Suprapubic skin (tissue), 4 donors: ENCODE measurements at regions not wholly inside any gene's neighbourhood (a gene's known extent, or its start where the extent isn't known, plus 50 kb on each side); places are given as distances from the start of the nearest gene placed in this dataset.

Source experiments
- DNase-seq, 2 donors: peaks; one replicate each; pipeline ENCODE4 v3.0.0-alpha.2; 2019; ENCODE audit warnings: low spot score in 2 of 2
- H3K27ac ChIP-seq: fragments of 200-600 bp; sonication (generic); one replicate; pipeline ENCODE4 v1.5.1; 2019
- H3K27me3 ChIP-seq: fragments of 200-600 bp; sonication (generic); one replicate; pipeline ENCODE4 v1.5.1; 2019
- H3K36me3 ChIP-seq: fragments of 200-600 bp; sonication (generic); one replicate; pipeline ENCODE4 v1.5.1; 2019
- H3K4me1 ChIP-seq: fragments of 200-600 bp; sonication (generic); one replicate; pipeline ENCODE4 v1.5.1; 2019
- H3K4me3 ChIP-seq: fragments of 200-600 bp; sonication (generic); one replicate; pipeline ENCODE4 v1.5.1; 2019; ENCODE audit warnings: mild to moderate bottlenecking
- H3K9me3 ChIP-seq: fragments of 200-600 bp; sonication (generic); one replicate; pipeline ENCODE4 v1.5.1; 2019
- EP300 ChIP-seq: sonication (generic); formaldehyde crosslinking; IDR thresholded peaks from one replicate; pipeline ENCODE4 v1.6.1; 2017; ENCODE audit warnings: antibody characterized with exemption
- POLR2A ChIP-seq, 2 donors: fragments of 450-650 bp; IDR thresholded peaks; one replicate each; pipeline ENCODE4 v1.6.1; 2017; ENCODE audit warnings: antibody characterized with exemption in 2 of 2, mild to moderate bottlenecking in 2 of 2, moderate library complexity in 2 of 2
- POLR2AphosphoS5 ChIP-seq, 3 donors: sonication (generic); formaldehyde crosslinking; IDR thresholded peaks; one replicate each; pipeline ENCODE4 v1.6.1; 2017; ENCODE audit warnings: antibody characterized with exemption in 3 of 3
- WGBS: methylation state at CpG from one replicate; pipeline ENCODE4 v1.1.5; 2018; 5-methylcytosine and 5-hydroxymethylcytosine counted together
- TF ChIP-seq, protein P1 (sequence below), 2 donors: fragments of 200-600 bp in 1 of 2; fragments of 450-650 bp in 1 of 2; sonication (generic) in 1 of 2; IDR thresholded peaks; one replicate each; pipeline ENCODE4 v1.5.1; 2016 to 2019; ENCODE audit warnings: antibody characterized with exemption in 2 of 2, mild to moderate bottlenecking in 1 of 2, moderate library complexity in 1 of 2

DNA sequence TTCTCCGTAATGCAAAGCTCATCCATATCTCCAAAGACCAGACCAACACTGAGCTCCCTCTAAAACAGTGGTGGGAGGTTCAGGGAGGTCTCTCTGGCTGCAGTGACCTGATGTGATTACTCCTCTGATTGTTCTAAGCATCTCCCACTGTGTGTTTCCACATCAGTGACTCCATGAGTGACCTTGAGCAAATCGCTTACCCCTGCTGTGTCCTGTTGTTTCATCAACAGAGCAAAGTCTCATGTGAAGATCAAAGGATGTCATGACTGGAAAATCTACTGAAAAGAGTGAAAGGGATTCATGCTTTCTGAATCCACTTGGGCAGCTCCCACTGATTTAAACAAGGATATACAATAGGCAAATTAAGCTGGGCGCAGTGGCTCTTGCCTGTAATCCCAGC lies 352.9 kb downstream of the TMEM114 start:
- no peaks in the 10 kb centered on the region for H3K4me1 ChIP-seq
- no peak for DNase-seq
- no peak for TF ChIP-seq EP300
- H3K27ac ChIP-seq, result no peak overlapping the region
- no peaks in the 10 kb centered on the region for H3K36me3 ChIP-seq
- 93% methylated on average over 3 of the region's 3 CpGs for whole genome bisulfite sequencing
- H3K9me3 ChIP-seq, result no peaks in the 10 kb centered on the region
- no peaks in the 10 kb centered on the region for H3K27me3 ChIP-seq
- H3K4me3 ChIP-seq, result no peak overlapping the region

DNA sequence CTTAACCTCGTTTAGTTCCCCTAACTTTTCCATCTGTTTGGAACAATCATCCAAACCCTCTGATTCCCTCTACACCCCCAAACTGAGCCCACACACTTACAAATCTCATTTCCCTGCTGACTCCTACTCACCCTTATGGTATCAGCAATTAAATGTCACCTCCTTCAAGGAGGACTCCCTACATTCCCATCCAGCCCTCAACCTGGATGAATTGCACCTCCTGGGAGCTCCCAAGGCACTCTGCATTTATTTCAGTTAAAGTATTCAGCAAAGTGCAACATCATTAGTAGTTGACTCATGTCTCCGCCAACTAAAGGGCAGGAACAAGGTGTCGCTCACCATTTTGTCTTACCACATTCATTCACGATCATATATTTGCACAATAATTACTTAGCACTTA lies 353.5 kb downstream of the TMEM114 start:
- WGBS, result 85% methylated on average over 4 of the region's 4 CpGs

DNA sequence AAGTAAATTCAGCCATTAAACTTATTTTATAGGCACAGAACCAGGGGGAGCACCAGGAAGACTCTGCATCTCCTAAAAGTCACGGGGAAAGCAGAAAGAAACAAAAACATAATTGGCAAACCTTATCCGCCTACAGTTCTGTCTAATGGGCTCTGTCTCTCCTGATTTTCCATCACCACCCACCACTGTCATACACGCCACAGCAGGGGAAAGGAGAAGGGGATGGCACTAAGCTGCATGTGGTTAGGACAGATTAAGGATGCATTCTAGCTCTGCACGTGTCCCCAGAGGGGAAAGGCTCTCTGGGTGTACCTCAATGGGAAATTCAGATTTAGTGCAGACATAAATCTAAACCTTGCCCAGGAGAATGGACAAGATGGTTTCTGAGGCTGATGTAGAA lies 359.8 kb downstream of the TMEM114 start:
- Histone ChIP-seq H3K9me3 (no peaks in the 10 kb centered on the region), H3K4me1 (no peaks in the 10 kb centered on the region), H3K4me3 (no peak overlapping the region), H3K36me3 (no peaks in the 10 kb centered on the region), H3K27me3 (no peaks in the 10 kb centered on the region), H3K27ac (no peak overlapping the region)
- no peak for TF ChIP-seq POLR2AphosphoS5 (IDR thresholded peaks at IDR 0.05)
- TF ChIP-seq, protein P1, sequence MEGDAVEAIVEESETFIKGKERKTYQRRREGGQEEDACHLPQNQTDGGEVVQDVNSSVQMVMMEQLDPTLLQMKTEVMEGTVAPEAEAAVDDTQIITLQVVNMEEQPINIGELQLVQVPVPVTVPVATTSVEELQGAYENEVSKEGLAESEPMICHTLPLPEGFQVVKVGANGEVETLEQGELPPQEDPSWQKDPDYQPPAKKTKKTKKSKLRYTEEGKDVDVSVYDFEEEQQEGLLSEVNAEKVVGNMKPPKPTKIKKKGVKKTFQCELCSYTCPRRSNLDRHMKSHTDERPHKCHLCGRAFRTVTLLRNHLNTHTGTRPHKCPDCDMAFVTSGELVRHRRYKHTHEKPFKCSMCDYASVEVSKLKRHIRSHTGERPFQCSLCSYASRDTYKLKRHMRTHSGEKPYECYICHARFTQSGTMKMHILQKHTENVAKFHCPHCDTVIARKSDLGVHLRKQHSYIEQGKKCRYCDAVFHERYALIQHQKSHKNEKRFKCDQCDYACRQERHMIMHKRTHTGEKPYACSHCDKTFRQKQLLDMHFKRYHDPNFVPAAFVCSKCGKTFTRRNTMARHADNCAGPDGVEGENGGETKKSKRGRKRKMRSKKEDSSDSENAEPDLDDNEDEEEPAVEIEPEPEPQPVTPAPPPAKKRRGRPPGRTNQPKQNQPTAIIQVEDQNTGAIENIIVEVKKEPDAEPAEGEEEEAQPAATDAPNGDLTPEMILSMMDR (IDR thresholded peaks at IDR 0.05), result no peak
- no peak for TF ChIP-seq EP300
- TF ChIP-seq POLR2A (IDR thresholded peaks at IDR 0.05), result no peak
- 66% methylated on average over 4 of the region's 4 CpGs for WGBS
- DNase-seq, result no peak

More for the DNA sequence above, 353.5 kb downstream of the TMEM114 start:
- H3K27me3 ChIP-seq, result no peaks in the 10 kb centered on the region
- no peaks in the 10 kb centered on the region for H3K4me1 ChIP-seq
- no peak for DNase-seq
- no peaks in the 10 kb centered on the region for H3K9me3 ChIP-seq
- TF ChIP-seq, protein P1 (IDR thresholded peaks at IDR 0.05), result no peak
- TF ChIP-seq POLR2A (IDR thresholded peaks at IDR 0.05) (no peak), POLR2AphosphoS5 (IDR thresholded peaks at IDR 0.05) (no peak), EP300 (no peak)
- H3K36me3 ChIP-seq, result no peaks in the 10 kb centered on the region
- no peak overlapping the region for H3K27ac ChIP-seq
- H3K4me3 ChIP-seq, result no peak overlapping the region

DNA sequence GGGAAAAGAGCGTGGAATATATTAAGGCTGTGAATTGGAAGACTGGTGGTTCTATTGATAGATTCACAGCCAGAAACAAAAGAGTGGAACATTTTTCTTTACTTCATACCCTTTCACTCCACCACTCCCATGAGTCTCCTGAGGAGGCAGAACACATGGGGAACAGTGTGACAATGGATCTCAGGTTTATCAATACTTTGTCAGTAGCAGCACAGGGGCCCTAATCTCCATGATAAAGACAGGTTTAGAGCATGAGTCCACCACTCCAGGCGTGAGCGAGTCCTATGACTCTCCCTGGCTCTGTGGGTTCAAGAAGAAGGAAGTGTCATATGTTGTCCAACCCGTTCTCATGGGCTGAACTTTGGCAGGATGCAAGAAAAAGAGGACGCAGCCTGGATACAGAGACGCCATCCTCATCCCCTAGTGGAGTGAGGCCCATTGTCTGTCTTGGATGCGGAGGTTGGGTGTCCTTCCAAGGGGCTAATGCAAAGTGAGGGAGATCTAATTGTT lies 361.2 kb downstream of the TMEM114 start:
- no peak overlapping the region for H3K4me3 ChIP-seq
- H3K36me3 ChIP-seq, result no peaks in the 10 kb centered on the region
- no peaks in the 10 kb centered on the region for H3K9me3 ChIP-seq
- WGBS, result 82% methylated on average over 7 of the region's 7 CpGs
- H3K4me1 ChIP-seq, result no peaks in the 10 kb centered on the region
- TF ChIP-seq, protein P1 (IDR thresholded peaks at IDR 0.05), result no peak
- TF ChIP-seq EP300 (no peak), POLR2A (IDR thresholded peaks at IDR 0.05) (no peak), POLR2AphosphoS5 (IDR thresholded peaks at IDR 0.05) (no peak)
- DNase-seq, result no peak
- H3K27ac ChIP-seq, result no peak overlapping the region
- H3K27me3 ChIP-seq, result no peaks in the 10 kb centered on the region

DNA sequence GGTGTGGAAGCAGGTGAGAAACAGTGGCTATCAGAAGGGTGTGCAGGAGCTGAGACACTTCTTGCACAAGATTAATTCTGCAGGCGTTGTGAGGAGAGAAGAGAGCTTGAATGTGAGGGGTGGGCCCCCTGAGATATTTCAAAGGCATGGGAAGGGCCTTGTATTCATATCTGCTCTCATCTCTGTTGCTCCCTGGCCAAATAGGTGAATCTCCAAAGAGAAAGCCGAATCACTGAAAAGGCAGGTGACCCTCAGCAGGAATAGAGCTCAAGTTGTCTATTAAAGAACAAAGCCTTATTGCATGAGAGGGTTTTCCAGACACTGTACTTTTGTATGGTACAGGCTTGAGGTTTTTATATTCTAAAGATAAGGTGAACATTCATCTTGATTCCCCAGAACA lies 373.1 kb downstream of the TMEM114 start:
- no peak for DNase-seq
- Histone ChIP-seq H3K36me3 (no peaks in the 10 kb centered on the region), H3K9me3 (no peaks in the 10 kb centered on the region), H3K4me3 (no peak overlapping the region), H3K4me1 (no peaks in the 10 kb centered on the region), H3K27ac (no peak overlapping the region), H3K27me3 (no peaks in the 10 kb centered on the region)
- TF ChIP-seq POLR2A (IDR thresholded peaks at IDR 0.05) (no peak), EP300 (no peak), POLR2AphosphoS5 (IDR thresholded peaks at IDR 0.05) (no peak)
- TF ChIP-seq, protein P1 (IDR thresholded peaks at IDR 0.05), result no peak
- WGBS, result 72% methylated on average over 2 of the region's 2 CpGs

DNA sequence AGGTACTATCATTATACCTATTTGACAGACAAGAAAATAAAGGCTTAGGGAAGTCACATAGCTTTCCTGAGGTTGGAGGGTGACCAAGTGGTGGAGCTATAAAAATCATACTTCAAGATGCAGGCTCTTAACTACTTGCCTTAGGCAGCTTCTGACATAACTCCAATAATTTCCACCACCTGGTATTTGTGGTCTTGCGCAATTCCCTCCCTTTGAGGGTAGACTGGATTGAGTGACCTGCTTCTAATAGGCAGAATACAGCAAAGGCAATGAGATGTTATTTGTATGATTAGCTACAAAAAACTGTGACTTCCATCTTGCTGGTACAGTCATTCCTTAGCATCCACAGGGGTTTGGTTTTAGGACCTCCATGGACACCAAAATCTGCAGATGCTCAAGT lies 385.5 kb downstream of the TMEM114 start:
- Histone ChIP-seq H3K9me3 (no peaks in the 10 kb centered on the region), H3K36me3 (no peaks in the 10 kb centered on the region), H3K27me3 (no peaks in the 10 kb centered on the region), H3K27ac (no peak overlapping the region), H3K4me3 (no peak overlapping the region), H3K4me1 (no peaks in the 10 kb centered on the region)
- no peak for TF ChIP-seq EP300
- TF ChIP-seq, protein P1 (IDR thresholded peaks at IDR 0.05), result no peak
- no peak for TF ChIP-seq POLR2A (IDR thresholded peaks at IDR 0.05)
- no peak for TF ChIP-seq POLR2AphosphoS5 (IDR thresholded peaks at IDR 0.05)
- no peak for DNase-seq
- WGBS, result 78% methylated on average over 1 of the region's 1 CpG
